ENCODE measurements at regions not wholly inside any gene's neighbourhood (a gene's known extent, or its start where the extent isn't known, plus 50 kb on each side); places are given as distances from the start of the nearest gene placed in this dataset.

- FAIRE-seq (no peak), DNase-seq (ENCODE audit: low read depth in 1 of 2, low spot score in 2 of 2) (no peak)
- WGBS, 2 experiments (ENCODE audit: extremely low coverage in 1 of 2, insufficient coverage in 1 of 2, insufficient read length in 1 of 2, insufficient replicate concordance in 2 of 2, low coverage in 1 of 2, low lambda C conversion rate in 2 of 2, missing lambda C conversion rate in 1 of 2) = 86% methylated on average over 4 of the region's 4 CpGs; no CpG with 5 or more reads in 1 of the 2 experiments
- no peak overlapping the region for H3K18ac ChIP-seq (ENCODE audit: extremely low read depth, low read length)
- H2AK5ac ChIP-seq (ENCODE audit: low read depth, low read length) = no peak overlapping the region
- no peaks in the 10 kb centered on the region for H3K36me3 ChIP-seq (ENCODE audit: control insufficient read depth in 2 of 4, insufficient read depth in 4 of 4, low read length in 3 of 4)
- H4K91ac ChIP-seq (replicated peaks; ENCODE audit: insufficient read length, low read length) = no peak overlapping the region
- H2BK15ac ChIP-seq (ENCODE audit: low read length) = no peak overlapping the region
- H3K23ac ChIP-seq (ENCODE audit: insufficient read length) = no peak overlapping the region
- no peak overlapping the region for H4K8ac ChIP-seq (ENCODE audit: extremely low read depth, insufficient read depth, low read length)
- H3K4ac ChIP-seq (replicated peaks; ENCODE audit: insufficient read length, low read depth, low read length) = no peak overlapping the region
- POLR2A ChIA-PET (ENCODE audit: partially characterized antibody) = no interaction called here
- H2AFZ ChIP-seq (ENCODE audit: low read length) = no peak overlapping the region
- H4K20me1 ChIP-seq (replicated peaks in 1 of 2; ENCODE audit: control insufficient read depth in 1 of 2, insufficient read depth in 2 of 2, low read length in 2 of 2) = peaks cover 0 to 1% of the 10 kb centered on the region in 2 experiments
- H3K9ac ChIP-seq (replicated peaks in 1 of 4; ENCODE audit: extremely low read depth in 1 of 4, low read depth in 3 of 4, low read length in 3 of 4) = no peak overlapping the region
- H3K4me1 ChIP-seq (replicated peaks in 1 of 4; ENCODE audit: control insufficient read depth in 3 of 4, insufficient read depth in 4 of 4, low read length in 3 of 4) = peaks cover 0 to 2% (median 0%) of the 10 kb centered on the region in 4 experiments; a peak in 1 of 7 replicates
- H3K9me3 ChIP-seq (ENCODE audit: insufficient read depth in 2 of 2, low read depth in 1 of 2, low read length in 1 of 2) = no peaks in the 10 kb centered on the region
- H4K5ac ChIP-seq (ENCODE audit: insufficient read length, low read depth, low read length) = no peak overlapping the region
- TF ChIP-seq CHD2 (IDR thresholded peaks at IDR 0.05; ENCODE audit: low read length) (no peak), GTF2F1 (IDR thresholded peaks at IDR 0.05; ENCODE audit: borderline replicate concordance, low read depth, low read length) (no peak)
- no peak overlapping the region for H3K14ac ChIP-seq (ENCODE audit: insufficient read length)
- H3K27me3 ChIP-seq (replicated peaks in 1 of 4; ENCODE audit: control insufficient read depth in 3 of 4, extremely low read depth in 1 of 4, insufficient read depth in 3 of 4, low read length in 3 of 4) = no peaks in the 10 kb centered on the region
- no peak overlapping the region for H3K4me2 ChIP-seq (ENCODE audit: insufficient read depth in 1 of 2, low read depth in 2 of 2, low read length in 2 of 2)
- H3K56ac ChIP-seq (replicated peaks; ENCODE audit: insufficient read length, low read depth, low read length) = no peak overlapping the region
- no peak overlapping the region for H2BK20ac ChIP-seq (ENCODE audit: low read length)
- no peak overlapping the region for H3K4me3 ChIP-seq (ENCODE audit: extremely low read depth in 1 of 4, insufficient read depth in 2 of 4, low read depth in 3 of 4, low read length in 4 of 4)
- no peak overlapping the region for H2BK120ac ChIP-seq (replicated peaks; ENCODE audit: low read depth, low read length)
- no peaks in the 10 kb centered on the region for H3K23me2 ChIP-seq (ENCODE audit: low read depth, low read length)
- H3K27ac ChIP-seq (ENCODE audit: low read depth, low read length) = no peak overlapping the region
- CTCF ChIA-PET (ENCODE audit: partially characterized antibody) = interaction anchor here (1.1 kb wide), 1 partner anchor 141 kb away, joined by 3 read pairs; no protein-coding TSS in a partner anchor
- H3K79me1 ChIP-seq (ENCODE audit: low read depth, low read length) = no peaks in the 10 kb centered on the region
- H2BK12ac ChIP-seq (ENCODE audit: low read depth, low read length) = no peak overlapping the region
- H3K79me2 ChIP-seq (ENCODE audit: control insufficient read depth in 1 of 2, insufficient read depth in 2 of 2, low read length in 2 of 2) = no peaks in the 10 kb centered on the region
- no peak overlapping the region for H2BK5ac ChIP-seq (ENCODE audit: low read depth, low read length)
Observed at GRCh38 chr1:87185077-87185476, 143.6 kb upstream of the LMO4 start.
